Kasumi-1 (cell line): ENCODE measurements at regions not wholly inside any gene's neighbourhood (a gene's known extent, or its start where the extent isn't known, plus 50 kb on each side); places are given as distances from the start of the nearest gene placed in this dataset.
"Not testable (repeated sequence)": the region's sequence is repeated elsewhere in the genome, so short reads cannot be mapped to it uniquely, and the experiment has no call there.

Source experiments
- DNase-seq, 2 experiments: peaks; one replicate each; lab custom pipeline; 2025; lab: John Stamatoyannopoulos, UW

GRCh38 chr16:29182501-29182900, 197.6 kb downstream of the LAT start:
- no peak for DNase-seq

GRCh38 chr16:29181921-29182411, 197.1 kb downstream of the LAT start:
- not testable (repeated sequence) for DNase-seq

GRCh38 chr16:29181254-29181780, 196.5 kb downstream of the LAT start:
- not testable (repeated sequence) for DNase-seq

GRCh38 chr16:29180206-29180600, 195.4 kb downstream of the LAT start:
- not testable (repeated sequence) for DNase-seq

- not testable (repeated sequence) for DNase-seq
Measured at GRCh38 chr16:29179401-29180205, 194.8 kb downstream of the LAT start.

GRCh38 chr16:29177888-29178726, 193.3 kb downstream of the LAT start:
- DNase-seq = not testable (repeated sequence)

GRCh38 chr16:29177203-29177887, 192.5 kb downstream of the LAT start:
- DNase-seq = not testable (repeated sequence)

GRCh38 chr16:29176822-29177202, 192.0 kb downstream of the LAT start:
- not testable (repeated sequence) for DNase-seq

GRCh38 chr16:29176154-29176470, 191.3 kb downstream of the LAT start:
- DNase-seq = not testable (repeated sequence)

- not testable (repeated sequence) for DNase-seq
Measured at GRCh38 chr16:29175411-29176153, 190.7 kb downstream of the LAT start.

- DNase-seq = not testable (repeated sequence)
Measured at GRCh38 chr16:29173371-29174305, 188.8 kb downstream of the LAT start.

GRCh38 chr16:29172098-29172724, 187.4 kb downstream of the LAT start:
- not testable (repeated sequence) for DNase-seq

GRCh38 chr16:29171296-29171695, 186.4 kb downstream of the LAT start:
- DNase-seq = not testable (repeated sequence)

GRCh38 chr16:29170393-29171119, 185.7 kb downstream of the LAT start:
- not testable (repeated sequence) for DNase-seq

GRCh38 chr16:29169295-29169994, 184.6 kb downstream of the LAT start:
- not testable (repeated sequence) for DNase-seq

GRCh38 chr16:29168515-29169259, 183.8 kb downstream of the LAT start:
- not testable (repeated sequence) for DNase-seq

- DNase-seq = not testable (repeated sequence)
Measured at GRCh38 chr16:29164442-29165089, 179.7 kb downstream of the LAT start.
